ENCODE measurements at regions not wholly inside any gene's neighbourhood (a gene's known extent, or its start where the extent isn't known, plus 50 kb on each side); places are given as distances from the start of the nearest gene placed in this dataset.

- Histone ChIP-seq H3K27ac (no peak overlapping the region), H3K36me3 (no peaks in the 10 kb centered on the region), H3K27me3 (no peaks in the 10 kb centered on the region), H3K4me3 (no peak overlapping the region), H3K9me3 (no peaks in the 10 kb centered on the region), H3K4me1 (peaks cover 0 to 6% (median 0%) of the 10 kb centered on the region in 4 donors)
- WGBS, 2 donors: 61 to 81% methylated on average over 3 of the region's 3 CpGs
- no peak for TF ChIP-seq EP300 (IDR thresholded peaks at IDR 0.05)
- TF ChIP-seq POLR2A (IDR thresholded peaks at IDR 0.05): no peak
- TF ChIP-seq CTCF (IDR thresholded peaks at IDR 0.05): no peak
- no peak for DNase-seq (ENCODE audit: low spot score in 2 of 2)
These were observed 57.5 kb upstream of the MEOX2 start for GRCh38 chr7:15743926-15744480.

DNA sequence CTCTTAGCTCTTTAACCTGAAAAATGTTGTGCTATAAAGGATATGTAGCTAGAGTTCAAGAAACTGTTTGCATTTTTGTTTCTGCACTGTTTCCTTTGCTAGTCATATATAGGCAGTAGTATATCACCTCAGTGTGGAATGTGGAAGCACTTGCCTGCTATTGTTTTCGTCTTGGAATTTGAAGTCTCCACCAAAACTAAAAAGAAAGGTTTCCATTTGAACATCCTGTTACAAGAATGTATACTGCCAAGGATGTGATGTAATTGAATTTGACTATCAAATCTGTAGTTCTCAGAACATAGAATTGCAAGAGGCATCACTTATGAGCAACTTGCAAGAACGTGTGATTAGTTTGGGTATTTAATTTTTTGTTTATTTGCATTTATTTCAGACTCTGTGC lies 51.1 kb upstream of the MEOX2 start:
- DNase-seq (ENCODE audit: low spot score in 2 of 2): no peak
- TF ChIP-seq POLR2A (IDR thresholded peaks at IDR 0.05): no peak
- TF ChIP-seq EP300 (IDR thresholded peaks at IDR 0.05): no peak
- TF ChIP-seq CTCF (IDR thresholded peaks at IDR 0.05): no peak

More for the DNA sequence above, 51.1 kb upstream of the MEOX2 start:
- no peaks in the 10 kb centered on the region for H3K9me3 ChIP-seq
- WGBS, 2 donors: 54 to 73% methylated on average over 2 of the region's 2 CpGs
- no peaks in the 10 kb centered on the region for H3K36me3 ChIP-seq
- no peak overlapping the region for H3K27ac ChIP-seq
- no peaks in the 10 kb centered on the region for H3K27me3 ChIP-seq
- H3K4me3 ChIP-seq: no peak overlapping the region
- no peaks in the 10 kb centered on the region for H3K4me1 ChIP-seq

All from tibial nerve (tissue), 4 donors.